Ishikawa (cell line): ENCODE measurements at regions not wholly inside any gene's neighbourhood (a gene's known extent, or its start where the extent isn't known, plus 50 kb on each side); places are given as distances from the start of the nearest gene placed in this dataset.
A peak's percentile ranks its signal among the peaks of the same experiment; 100 is the strongest.

Experiments
- CEBPB ChIP-seq: IDR thresholded peaks from 2 replicates; pipeline ENCODE4 v1.6.1; 2012
- FOXM1 ChIP-seq: IDR thresholded peaks from 2 replicates; pipeline ENCODE4 v1.6.1; 2012; ENCODE audit warnings: low read depth, borderline replicate concordance
- RAD21 ChIP-seq: IDR thresholded peaks from 2 replicates; pipeline ENCODE4 v1.6.1; 2012; ENCODE audit warnings: low read depth
- TAF1 ChIP-seq: IDR thresholded peaks from 2 replicates; pipeline ENCODE4 v1.6.1; 2012; ENCODE audit warnings: low read depth, mild to moderate bottlenecking
- TCF12 ChIP-seq: IDR thresholded peaks from 2 replicates; pipeline ENCODE4 v1.6.1; 2012; ENCODE audit warnings: low read depth
- TEAD4 ChIP-seq: IDR thresholded peaks from 2 replicates; pipeline ENCODE4 v1.6.1; 2012
- ZBTB7A ChIP-seq: IDR thresholded peaks from 2 replicates; pipeline ENCODE4 v1.6.1; 2012; ENCODE audit warnings: low read depth
- TF ChIP-seq, protein P1 (sequence below): IDR thresholded peaks from 2 replicates; pipeline ENCODE4 v1.6.1; 2012
- TF ChIP-seq, protein P2 (sequence below): IDR thresholded peaks from 2 replicates; pipeline ENCODE4 v1.6.1; 2012
- TF ChIP-seq, protein P3 (sequence below): IDR thresholded peaks from 2 replicates; pipeline ENCODE4 v1.6.1; 2012; ENCODE audit warnings: low read depth, mild to moderate bottlenecking

DNA sequence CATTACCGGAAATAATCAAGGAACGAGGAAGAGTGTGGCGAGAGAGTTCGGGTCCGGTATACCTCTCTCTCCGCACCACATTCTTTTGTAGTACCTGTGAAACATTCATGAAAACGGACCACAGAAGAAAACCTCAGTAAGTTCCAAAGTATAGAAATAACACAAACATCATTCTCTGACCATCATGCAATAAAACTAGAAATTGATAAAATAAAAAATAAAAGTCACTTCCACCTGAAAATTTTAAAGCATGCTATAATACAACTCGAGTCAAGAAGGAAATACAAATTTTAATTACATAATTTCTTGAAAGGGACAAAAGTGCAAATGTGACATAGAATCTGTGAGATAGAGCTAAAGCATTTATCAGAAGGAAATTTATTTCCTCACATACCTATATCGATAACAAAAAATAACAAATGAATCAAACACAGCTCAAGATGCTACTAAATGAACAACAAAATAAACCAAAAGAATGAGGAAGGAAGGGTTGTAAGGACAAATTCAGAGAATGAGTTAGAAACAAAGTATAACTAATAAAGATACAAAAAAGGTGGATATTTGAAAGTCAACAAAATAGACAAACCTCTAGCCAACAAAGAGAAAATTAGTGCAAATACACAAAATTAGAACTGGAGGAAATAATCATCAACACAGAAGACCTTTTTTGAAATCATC, 84.2 kb downstream of the TRIM27 start:
- TF ChIP-seq RAD21 (no peak), FOXM1 (no peak), TEAD4 (no peak), TCF12 (no peak), ZBTB7A (no peak), TAF1 (no peak), CEBPB (no peak)
- TF ChIP-seq, protein P1, sequence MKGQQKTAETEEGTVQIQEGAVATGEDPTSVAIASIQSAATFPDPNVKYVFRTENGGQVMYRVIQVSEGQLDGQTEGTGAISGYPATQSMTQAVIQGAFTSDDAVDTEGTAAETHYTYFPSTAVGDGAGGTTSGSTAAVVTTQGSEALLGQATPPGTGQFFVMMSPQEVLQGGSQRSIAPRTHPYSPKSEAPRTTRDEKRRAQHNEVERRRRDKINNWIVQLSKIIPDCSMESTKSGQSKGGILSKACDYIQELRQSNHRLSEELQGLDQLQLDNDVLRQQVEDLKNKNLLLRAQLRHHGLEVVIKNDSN, result no peak
- TF ChIP-seq, protein P2, sequence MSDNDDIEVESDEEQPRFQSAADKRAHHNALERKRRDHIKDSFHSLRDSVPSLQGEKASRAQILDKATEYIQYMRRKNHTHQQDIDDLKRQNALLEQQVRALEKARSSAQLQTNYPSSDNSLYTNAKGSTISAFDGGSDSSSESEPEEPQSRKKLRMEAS, result no peak
- TF ChIP-seq, protein P3, sequence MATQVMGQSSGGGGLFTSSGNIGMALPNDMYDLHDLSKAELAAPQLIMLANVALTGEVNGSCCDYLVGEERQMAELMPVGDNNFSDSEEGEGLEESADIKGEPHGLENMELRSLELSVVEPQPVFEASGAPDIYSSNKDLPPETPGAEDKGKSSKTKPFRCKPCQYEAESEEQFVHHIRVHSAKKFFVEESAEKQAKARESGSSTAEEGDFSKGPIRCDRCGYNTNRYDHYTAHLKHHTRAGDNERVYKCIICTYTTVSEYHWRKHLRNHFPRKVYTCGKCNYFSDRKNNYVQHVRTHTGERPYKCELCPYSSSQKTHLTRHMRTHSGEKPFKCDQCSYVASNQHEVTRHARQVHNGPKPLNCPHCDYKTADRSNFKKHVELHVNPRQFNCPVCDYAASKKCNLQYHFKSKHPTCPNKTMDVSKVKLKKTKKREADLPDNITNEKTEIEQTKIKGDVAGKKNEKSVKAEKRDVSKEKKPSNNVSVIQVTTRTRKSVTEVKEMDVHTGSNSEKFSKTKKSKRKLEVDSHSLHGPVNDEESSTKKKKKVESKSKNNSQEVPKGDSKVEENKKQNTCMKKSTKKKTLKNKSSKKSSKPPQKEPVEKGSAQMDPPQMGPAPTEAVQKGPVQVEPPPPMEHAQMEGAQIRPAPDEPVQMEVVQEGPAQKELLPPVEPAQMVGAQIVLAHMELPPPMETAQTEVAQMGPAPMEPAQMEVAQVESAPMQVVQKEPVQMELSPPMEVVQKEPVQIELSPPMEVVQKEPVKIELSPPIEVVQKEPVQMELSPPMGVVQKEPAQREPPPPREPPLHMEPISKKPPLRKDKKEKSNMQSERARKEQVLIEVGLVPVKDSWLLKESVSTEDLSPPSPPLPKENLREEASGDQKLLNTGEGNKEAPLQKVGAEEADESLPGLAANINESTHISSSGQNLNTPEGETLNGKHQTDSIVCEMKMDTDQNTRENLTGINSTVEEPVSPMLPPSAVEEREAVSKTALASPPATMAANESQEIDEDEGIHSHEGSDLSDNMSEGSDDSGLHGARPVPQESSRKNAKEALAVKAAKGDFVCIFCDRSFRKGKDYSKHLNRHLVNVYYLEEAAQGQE, result no peak

DNA sequence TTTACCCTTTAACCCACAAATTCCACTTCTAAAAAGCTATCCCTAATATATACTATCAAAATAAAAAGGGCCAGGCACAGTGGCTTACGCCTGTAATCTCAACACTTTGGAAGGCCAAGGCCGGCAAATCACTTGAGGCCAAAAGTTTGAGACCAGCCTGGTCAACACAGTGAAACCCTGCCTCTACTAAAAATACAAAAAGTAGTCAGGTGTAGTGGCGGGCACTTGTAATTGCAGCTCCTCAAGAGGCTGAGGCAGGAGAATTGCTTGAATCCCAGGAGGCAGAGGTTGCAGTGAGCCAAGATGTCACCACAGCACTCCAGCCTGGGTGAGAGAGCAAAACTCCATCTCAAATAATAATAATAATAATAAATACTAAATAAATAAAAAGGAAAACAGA, 82.5 kb downstream of the TRIM27 start:
- TF ChIP-seq, protein P1, result no peak
- TF ChIP-seq TCF12, result no peak

DNA sequence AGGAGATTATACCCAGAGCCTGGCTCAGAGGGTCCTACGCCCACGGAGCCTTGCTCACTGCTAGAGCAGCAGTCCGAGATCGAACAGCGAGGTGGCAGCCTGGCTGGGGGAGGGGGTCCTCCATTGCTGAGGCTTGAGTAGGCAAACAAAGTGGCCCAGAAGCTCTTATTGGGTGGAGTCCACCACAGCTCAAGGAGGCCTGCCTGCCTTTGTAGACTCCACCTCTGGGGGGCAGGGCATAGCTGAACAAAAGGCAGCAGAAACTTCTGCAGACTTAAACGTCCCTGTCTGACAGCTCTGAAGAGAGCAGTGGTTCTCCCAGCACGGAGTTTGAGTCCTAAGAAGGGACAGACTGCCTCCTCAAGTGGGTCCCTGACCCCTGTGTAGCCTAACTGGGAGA, 75.0 kb downstream of the TRIM27 start:
- TF ChIP-seq RAD21, result peak; percentile 20; the same call in 1 of the 2 replicates
